ENCODE measurements at regions not wholly inside any gene's neighbourhood (a gene's known extent, or its start where the extent isn't known, plus 50 kb on each side); places are given as distances from the start of the nearest gene placed in this dataset.

GRCh38 chr3:18076301-18076700, 333.9 kb upstream of the TBC1D5 start:
- Mint-ChIP-seq H3K9me3 (no peaks in the 10 kb centered on the region), H3K27me3 (peaks cover 8% of the 10 kb centered on the region), H3K4me1 (peaks cover 2% of the 10 kb centered on the region), H3K27ac (no peak overlapping the region), H3K36me3 (ENCODE audit: low read depth) (no peaks in the 10 kb centered on the region), H3K4me3 (no peak overlapping the region)
- CTCF ChIA-PET: no interaction called here
- POLR2A ChIA-PET: interaction anchor here (0.6 kb wide), 1 partner anchor 102 kb away, joined by 3 read pairs; no protein-coding TSS in a partner anchor
- ATAC-seq (ENCODE audit: low read depth): no peak
- no peak for DNase-seq
- intact Hi-C loops (cut with micrococcal nuclease): no loop called here
- TF ChIP-seq, protein P1, sequence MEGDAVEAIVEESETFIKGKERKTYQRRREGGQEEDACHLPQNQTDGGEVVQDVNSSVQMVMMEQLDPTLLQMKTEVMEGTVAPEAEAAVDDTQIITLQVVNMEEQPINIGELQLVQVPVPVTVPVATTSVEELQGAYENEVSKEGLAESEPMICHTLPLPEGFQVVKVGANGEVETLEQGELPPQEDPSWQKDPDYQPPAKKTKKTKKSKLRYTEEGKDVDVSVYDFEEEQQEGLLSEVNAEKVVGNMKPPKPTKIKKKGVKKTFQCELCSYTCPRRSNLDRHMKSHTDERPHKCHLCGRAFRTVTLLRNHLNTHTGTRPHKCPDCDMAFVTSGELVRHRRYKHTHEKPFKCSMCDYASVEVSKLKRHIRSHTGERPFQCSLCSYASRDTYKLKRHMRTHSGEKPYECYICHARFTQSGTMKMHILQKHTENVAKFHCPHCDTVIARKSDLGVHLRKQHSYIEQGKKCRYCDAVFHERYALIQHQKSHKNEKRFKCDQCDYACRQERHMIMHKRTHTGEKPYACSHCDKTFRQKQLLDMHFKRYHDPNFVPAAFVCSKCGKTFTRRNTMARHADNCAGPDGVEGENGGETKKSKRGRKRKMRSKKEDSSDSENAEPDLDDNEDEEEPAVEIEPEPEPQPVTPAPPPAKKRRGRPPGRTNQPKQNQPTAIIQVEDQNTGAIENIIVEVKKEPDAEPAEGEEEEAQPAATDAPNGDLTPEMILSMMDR (IDR thresholded peaks at IDR 0.05): no peak

DNA sequence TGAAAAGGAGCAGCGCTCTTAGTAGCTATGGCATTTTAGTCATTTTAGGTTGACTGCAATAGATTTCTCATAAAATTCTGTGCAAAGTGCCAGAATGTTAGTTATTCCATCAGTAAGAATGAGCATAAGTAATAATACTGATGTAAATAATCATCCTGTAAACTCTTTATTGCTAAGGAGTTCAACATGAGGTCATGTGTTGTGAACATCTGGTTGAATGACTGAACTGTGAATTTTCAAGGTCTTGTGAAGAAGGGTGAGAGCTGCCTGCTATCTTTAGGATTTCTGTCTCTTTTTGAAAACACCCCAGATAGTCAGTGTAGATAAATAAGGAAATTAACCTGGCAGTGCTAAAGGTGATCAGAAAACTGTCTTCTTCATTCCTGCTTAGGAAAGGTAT, 333.4 kb upstream of the TBC1D5 start:
- H3K27me3 Mint-ChIP-seq: peaks cover 8% of the 10 kb centered on the region
- no peak overlapping the region for H3K4me3 Mint-ChIP-seq
- DNase-seq: no peak
- intact Hi-C loops (cut with micrococcal nuclease): no loop called here
- no peaks in the 10 kb centered on the region for H3K9me3 Mint-ChIP-seq
- ChIA-PET POLR2A (no interaction called here), CTCF (no interaction called here)
- no peak overlapping the region for H3K27ac Mint-ChIP-seq
- TF ChIP-seq, protein P1 (IDR thresholded peaks at IDR 0.05): no peak
- ATAC-seq (ENCODE audit: low read depth): no peak
- peaks cover 2% of the 10 kb centered on the region for H3K4me1 Mint-ChIP-seq
- H3K36me3 Mint-ChIP-seq (ENCODE audit: low read depth): no peaks in the 10 kb centered on the region

DNA sequence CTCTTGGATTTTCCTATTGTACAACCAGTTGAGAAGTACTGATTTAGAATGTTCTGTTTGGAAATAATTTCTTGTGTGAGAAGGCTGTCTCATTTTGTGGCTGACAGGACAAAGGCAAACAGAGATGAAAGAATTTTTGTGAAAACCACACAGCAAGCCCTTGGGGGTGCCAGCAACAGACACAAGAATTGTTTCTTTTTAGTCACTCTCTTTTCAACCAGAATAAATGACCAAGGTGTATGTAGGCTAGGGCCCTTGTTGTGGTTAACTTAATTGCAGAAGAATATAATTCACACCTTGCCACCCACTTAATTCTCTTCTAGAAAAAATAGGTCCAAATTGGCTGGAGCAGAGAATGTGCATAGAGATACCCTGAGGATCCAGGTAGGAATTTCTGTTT, 329.4 kb upstream of the TBC1D5 start:
- TF ChIP-seq, protein P1 (IDR thresholded peaks at IDR 0.05): no peak
- H3K27me3 Mint-ChIP-seq: peaks cover 3% of the 10 kb centered on the region
- DNase-seq (no peak), ATAC-seq (ENCODE audit: low read depth) (no peak)
- no peaks in the 10 kb centered on the region for H3K4me1 Mint-ChIP-seq
- intact Hi-C loops (cut with micrococcal nuclease): no loop called here
- ChIA-PET CTCF (no interaction called here), POLR2A (no interaction called here)
- no peak overlapping the region for H3K4me3 Mint-ChIP-seq
- H3K36me3 Mint-ChIP-seq (ENCODE audit: low read depth): no peaks in the 10 kb centered on the region
- no peaks in the 10 kb centered on the region for H3K9me3 Mint-ChIP-seq
- no peak overlapping the region for H3K27ac Mint-ChIP-seq

GRCh38 chr3:18070944-18071343, 328.5 kb upstream of the TBC1D5 start:
- no peaks in the 10 kb centered on the region for H3K27me3 Mint-ChIP-seq
- DNase-seq: no peak
- no peaks in the 10 kb centered on the region for H3K4me1 Mint-ChIP-seq
- no peak for ATAC-seq (ENCODE audit: low read depth)
- CTCF ChIA-PET: no interaction called here
- H3K9me3 Mint-ChIP-seq: no peaks in the 10 kb centered on the region
- intact Hi-C loops (cut with micrococcal nuclease): no loop called here
- no peaks in the 10 kb centered on the region for H3K36me3 Mint-ChIP-seq (ENCODE audit: low read depth)
- no peak overlapping the region for H3K27ac Mint-ChIP-seq
- H3K4me3 Mint-ChIP-seq: no peak overlapping the region
- POLR2A ChIA-PET: no interaction called here
- TF ChIP-seq, protein P1 (IDR thresholded peaks at IDR 0.05): no peak

GRCh38 chr3:18070231-18070630, 327.8 kb upstream of the TBC1D5 start:
- no peak overlapping the region for H3K27ac Mint-ChIP-seq
- POLR2A ChIA-PET: no interaction called here
- TF ChIP-seq, protein P1 (IDR thresholded peaks at IDR 0.05): no peak
- H3K36me3 Mint-ChIP-seq (ENCODE audit: low read depth): no peaks in the 10 kb centered on the region
- no peak overlapping the region for H3K4me3 Mint-ChIP-seq
- H3K9me3 Mint-ChIP-seq: no peaks in the 10 kb centered on the region
- intact Hi-C loops (cut with micrococcal nuclease): no loop called here
- CTCF ChIA-PET: no interaction called here
- no peaks in the 10 kb centered on the region for H3K27me3 Mint-ChIP-seq
- H3K4me1 Mint-ChIP-seq: no peaks in the 10 kb centered on the region
- ATAC-seq (ENCODE audit: low read depth): no peak
- DNase-seq: no peak
